CD1c-positive myeloid dendritic cell (primary cell): ENCODE measurements at regions not wholly inside any gene's neighbourhood (a gene's known extent, or its start where the extent isn't known, plus 50 kb on each side); places are given as distances from the start of the nearest gene placed in this dataset.
"Not testable (repeated sequence)": the region's sequence is repeated elsewhere in the genome, so short reads cannot be mapped to it uniquely, and the experiment has no call there.

Source experiments
- DNase-seq: peaks from one replicate; pipeline ENCODE4 v3.0.0-alpha.2; 2016; ENCODE audit errors: extremely low spot score

- DNase-seq = no peak
These were observed 556.4 kb upstream of the CCDC54 start for GRCh38 chr3:106820726-106821362.

GRCh38 chr3:106821801-106822200, 555.4 kb upstream of the CCDC54 start:
- DNase-seq = no peak

GRCh38 chr3:106822204-106822603, 555.0 kb upstream of the CCDC54 start:
- no peak for DNase-seq

GRCh38 chr3:106823701-106824100, 553.5 kb upstream of the CCDC54 start:
- no peak for DNase-seq

- DNase-seq = no peak
These were observed 552.4 kb upstream of the CCDC54 start for GRCh38 chr3:106824856-106825255.

- DNase-seq = no peak
These were observed 551.2 kb upstream of the CCDC54 start for GRCh38 chr3:106825962-106826605.

- no peak for DNase-seq
These were observed 550.4 kb upstream of the CCDC54 start for GRCh38 chr3:106826791-106827311.

- no peak for DNase-seq
These were observed 549.6 kb upstream of the CCDC54 start for GRCh38 chr3:106827515-106828213.

GRCh38 chr3:106829206-106829605, 548.0 kb upstream of the CCDC54 start:
- no peak for DNase-seq

GRCh38 chr3:106830334-106830733, 546.9 kb upstream of the CCDC54 start:
- no peak for DNase-seq

- no peak for DNase-seq
These were observed 540.3 kb upstream of the CCDC54 start for GRCh38 chr3:106836906-106837305.

GRCh38 chr3:106837616-106838015, 539.6 kb upstream of the CCDC54 start:
- no peak for DNase-seq

GRCh38 chr3:106839576-106840280, 537.5 kb upstream of the CCDC54 start:
- DNase-seq = no peak

- no peak for DNase-seq
These were observed 536.9 kb upstream of the CCDC54 start for GRCh38 chr3:106840319-106840718.

- no peak for DNase-seq
These were observed 535.1 kb upstream of the CCDC54 start for GRCh38 chr3:106842151-106842550.

GRCh38 chr3:106844638-106845037, 532.6 kb upstream of the CCDC54 start:
- DNase-seq = no peak

GRCh38 chr3:106848099-106848498, 529.1 kb upstream of the CCDC54 start:
- DNase-seq = no peak

GRCh38 chr3:106850437-106850836, 526.8 kb upstream of the CCDC54 start:
- DNase-seq = no peak

- not testable (repeated sequence) for DNase-seq
These were observed 518.9 kb upstream of the CCDC54 start for GRCh38 chr3:106858321-106858720.

GRCh38 chr3:106860182-106860581, 517.1 kb upstream of the CCDC54 start:
- no peak for DNase-seq

- DNase-seq = no peak
These were observed 515.2 kb upstream of the CCDC54 start for GRCh38 chr3:106862067-106862466.

- DNase-seq = no peak
These were observed 499.6 kb upstream of the CCDC54 start for GRCh38 chr3:106877627-106878026.
